HEK293T (cell line): ENCODE measurements at regions not wholly inside any gene's neighbourhood (a gene's known extent, or its start where the extent isn't known, plus 50 kb on each side); places are given as distances from the start of the nearest gene placed in this dataset.
A peak's percentile ranks its signal among the peaks of the same experiment; 100 is the strongest.

Experiments
- CTCF ChIA-PET: fragments of 350-600 bp; formaldehyde crosslinking; extraction: SDS; loops from one replicate; lab custom pipeline; 2021; ENCODE audit warnings: antibody characterized with exemption, inconsistent platforms; lab: Yijun Ruan, JAX
- POLR2A ChIA-PET: fragments of 350-600 bp; formaldehyde crosslinking; extraction: SDS; loops from one replicate; lab custom pipeline; 2020; ENCODE audit warnings: antibody characterized with exemption, inconsistent platforms; lab: Yijun Ruan, JAX
- DNase-seq: peaks from one replicate; pipeline ENCODE4 v3.0.0; 2012; ENCODE audit warnings: mixed read lengths; ENCODE audit errors: extremely low spot score
- ARNT ChIP-seq: fragments of 450-650 bp; IDR thresholded peaks from 2 replicates; pipeline ENCODE4 v1.6.1; 2017; ENCODE audit warnings: mild to moderate bottlenecking
- BHLHE40 ChIP-seq: fragments of 450-650 bp; IDR thresholded peaks from 2 replicates; pipeline ENCODE4 v1.6.1; 2016; ENCODE audit warnings: mild to moderate bottlenecking, moderate library complexity, borderline replicate concordance
- CTBP1 ChIP-seq: fragments of 450-650 bp; IDR thresholded peaks from 2 replicates; pipeline ENCODE4 v1.6.1; 2016; ENCODE audit warnings: borderline replicate concordance
- ELF4 ChIP-seq: fragments of 450-650 bp; IDR thresholded peaks from 2 replicates; pipeline ENCODE4 v1.6.1; 2017; ENCODE audit warnings: antibody characterized with exemption
- FOXA1 ChIP-seq: fragments of 450-650 bp; IDR thresholded peaks from 2 replicates; pipeline ENCODE4 v1.6.1; 2016; ENCODE audit warnings: mild to moderate bottlenecking
- FOXK2 ChIP-seq: fragments of 450-650 bp; IDR thresholded peaks from 2 replicates; pipeline ENCODE4 v1.6.1; 2016; ENCODE audit warnings: mild to moderate bottlenecking
- FOXM1 ChIP-seq: fragments of 450-650 bp; IDR thresholded peaks from 2 replicates; pipeline ENCODE4 v1.6.1; 2017; ENCODE audit warnings: mild to moderate bottlenecking, borderline replicate concordance
- HDGF ChIP-seq: fragments of 450-650 bp; IDR thresholded peaks from 2 replicates; pipeline ENCODE4 v1.6.1; 2017; ENCODE audit warnings: antibody characterized with exemption, borderline replicate concordance
- L3MBTL2 ChIP-seq: fragments of 450-650 bp; conservative IDR thresholded peaks from 2 replicates; pipeline ENCODE4 v1.6.1; 2016; ENCODE audit warnings: mild to moderate bottlenecking
- LEF1 ChIP-seq: fragments of 450-650 bp; IDR thresholded peaks from 2 replicates; pipeline ENCODE4 v1.6.1; 2017; ENCODE audit warnings: mild to moderate bottlenecking, borderline replicate concordance
- NFRKB ChIP-seq: fragments of 450-650 bp; IDR thresholded peaks from 2 replicates; pipeline ENCODE4 v1.6.1; 2016; ENCODE audit warnings: mild to moderate bottlenecking, moderate library complexity
- PKNOX1 ChIP-seq: fragments of 450-650 bp; IDR thresholded peaks from 2 replicates; pipeline ENCODE4 v1.6.1; 2016
- SP1 ChIP-seq: fragments of 450-650 bp; IDR thresholded peaks from 2 replicates; pipeline ENCODE4 v1.6.1; 2017
- SUZ12 ChIP-seq: fragments of 450-650 bp; IDR thresholded peaks from 2 replicates; pipeline ENCODE4 v1.6.1; 2016; ENCODE audit warnings: mild to moderate bottlenecking
- TARDBP ChIP-seq: fragments of 450-650 bp; IDR thresholded peaks from 2 replicates; pipeline ENCODE4 v1.6.1; 2016
- ZNF384 ChIP-seq: fragments of 450-650 bp; IDR thresholded peaks from 2 replicates; pipeline ENCODE4 v1.6.1; 2016

- peak; percentile 20 for DNase-seq
- TF ChIP-seq ARNT (no peak), ELF4 (no peak), SUZ12 (no peak), PKNOX1 (no peak), NFRKB (no peak), FOXA1 (no peak), SP1 (no peak), ZNF384 (no peak), FOXM1 (no peak), FOXK2 (no peak), L3MBTL2 (no peak), TARDBP (no peak), LEF1 (no peak), BHLHE40 (no peak), HDGF (no peak), CTBP1 (no peak)
- CTCF ChIA-PET: no interaction called here
- POLR2A ChIA-PET: no interaction called here
These were observed 167.1 kb upstream of the FAM3C start for GRCh38 chr7:121563177-121563576.

DNA sequence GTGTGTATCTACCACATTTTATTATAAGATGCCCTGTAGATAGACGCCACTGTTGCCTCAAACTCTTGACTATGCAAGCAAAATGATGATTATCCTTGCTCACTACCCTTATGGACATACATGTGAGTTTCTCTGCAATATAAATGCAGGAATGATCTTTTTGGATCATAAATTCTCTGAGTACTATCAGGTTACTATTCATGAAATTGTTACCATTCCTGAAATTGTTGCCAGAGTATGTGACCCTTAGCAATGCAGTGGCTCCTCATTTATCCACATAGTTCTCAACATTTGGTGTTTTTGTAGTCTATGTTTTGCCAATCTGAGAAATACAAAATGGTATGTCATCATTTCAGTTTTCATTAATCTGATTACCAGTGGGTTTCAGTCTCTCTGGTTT is 166.2 kb upstream of the FAM3C start:
- ChIA-PET CTCF (no interaction called here), POLR2A (no interaction called here)
- no peak for TF ChIP-seq BHLHE40
- no peak for TF ChIP-seq PKNOX1
- no peak for TF ChIP-seq SUZ12
- TF ChIP-seq ARNT: no peak
- TF ChIP-seq NFRKB: no peak
- TF ChIP-seq HDGF: no peak
- no peak for DNase-seq

GRCh38 chr7:121561717-121562116 is 165.6 kb upstream of the FAM3C start:
- ChIA-PET POLR2A (no interaction called here), CTCF (no interaction called here)
- no peak for DNase-seq
- TF ChIP-seq FOXK2 (no peak), PKNOX1 (no peak), LEF1 (no peak), L3MBTL2 (no peak), TARDBP (no peak), FOXM1 (no peak), FOXA1 (no peak), NFRKB (no peak), HDGF (no peak), CTBP1 (no peak), SUZ12 (no peak), SP1 (no peak), ZNF384 (no peak), ELF4 (no peak), ARNT (no peak), BHLHE40 (no peak)

- ChIA-PET CTCF (no interaction called here), POLR2A (no interaction called here)
- no peak for TF ChIP-seq ARNT
- no peak for TF ChIP-seq PKNOX1
- TF ChIP-seq L3MBTL2: no peak
- no peak for TF ChIP-seq ZNF384
- TF ChIP-seq ELF4: no peak
- TF ChIP-seq BHLHE40: no peak
- TF ChIP-seq NFRKB: no peak
- no peak for TF ChIP-seq FOXA1
- no peak for TF ChIP-seq FOXM1
- no peak for TF ChIP-seq LEF1
- TF ChIP-seq TARDBP: no peak
- no peak for TF ChIP-seq FOXK2
- no peak for TF ChIP-seq CTBP1
- TF ChIP-seq SUZ12: no peak
- no peak for TF ChIP-seq HDGF
- TF ChIP-seq SP1: no peak
- DNase-seq: no peak
These were observed 164.3 kb upstream of the FAM3C start for GRCh38 chr7:121560267-121560990.

DNA sequence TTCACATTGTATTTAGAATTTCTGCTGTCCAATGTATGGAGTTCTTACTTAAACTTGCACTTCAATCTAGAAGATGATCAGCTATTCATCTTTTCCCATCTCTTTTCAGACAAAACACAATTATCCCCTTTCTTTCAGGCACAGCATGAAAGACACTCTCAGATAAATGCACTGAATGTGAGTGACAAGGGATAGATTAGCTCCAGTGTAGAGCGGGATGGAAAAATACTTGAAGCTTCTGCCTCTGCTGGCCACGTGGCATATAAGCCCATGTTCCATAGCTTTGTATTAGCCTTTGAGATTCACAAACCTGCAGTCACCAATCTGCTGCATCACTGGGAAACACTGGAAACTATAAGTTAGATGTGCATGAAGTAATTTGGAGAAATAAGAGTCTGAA is 162.2 kb upstream of the FAM3C start:
- DNase-seq: no peak
- CTCF ChIA-PET: interaction anchor here (0.6 kb wide), 1 partner anchor 9 kb away, joined by 6 read pairs; no protein-coding TSS in a partner anchor
- POLR2A ChIA-PET: no interaction called here
- TF ChIP-seq ELF4 (no peak), L3MBTL2 (peak; percentile 48), PKNOX1 (0 out of 2 replicates have a peak, but pooled peaks have one; percentile 29)
